Neural cell (in vitro differentiated cells): ENCODE measurements at regions not wholly inside any gene's neighbourhood (a gene's known extent, or its start where the extent isn't known, plus 50 kb on each side); places are given as distances from the start of the nearest gene placed in this dataset.

Experiments used
- EP300 ChIP-seq: fragments of 450-650 bp; conservative IDR thresholded peaks from 2 replicates; pipeline ENCODE4 v1.6.1; 2014; ENCODE audit warnings: antibody characterized with exemption, mild to moderate bottlenecking, moderate library complexity; ENCODE audit not compliant: poor library complexity, severe bottlenecking
- EZH2 ChIP-seq: fragments of 200-600, 300-800 bp; shearing (Covaris generic), sonication (generic); IDR thresholded peaks from 2 replicates; pipeline ENCODE4 v1.6.1; 2014; ENCODE audit warnings: antibody characterized with exemption, low read length, borderline replicate concordance, mild to moderate bottlenecking; ENCODE audit not compliant: insufficient read depth, poor library complexity, severe bottlenecking
- MXI1 ChIP-seq: fragments of 450-650 bp; conservative IDR thresholded peaks from 2 replicates; pipeline ENCODE4 v1.6.1; 2014; ENCODE audit warnings: antibody characterized with exemption, mild to moderate bottlenecking; ENCODE audit not compliant: poor library complexity, severe bottlenecking
- POLR2AphosphoS5 ChIP-seq: IDR thresholded peaks from 2 replicates; pipeline ENCODE4 v1.6.1; 2012
- TAF1 ChIP-seq: IDR thresholded peaks from 2 replicates; pipeline ENCODE4 v1.6.1; 2012; ENCODE audit warnings: low read depth
- TF ChIP-seq, protein P1 (sequence below): fragments of 450-650 bp; IDR thresholded peaks from 2 replicates; pipeline ENCODE4 v1.5.1; 2014; ENCODE audit warnings: antibody characterized with exemption, mild to moderate bottlenecking, moderate library complexity; ENCODE audit not compliant: poor library complexity, severe bottlenecking
- TF ChIP-seq, protein P2 (sequence below): IDR thresholded peaks from 2 replicates; pipeline ENCODE4 v1.6.1; 2012; ENCODE audit warnings: borderline replicate concordance

DNA sequence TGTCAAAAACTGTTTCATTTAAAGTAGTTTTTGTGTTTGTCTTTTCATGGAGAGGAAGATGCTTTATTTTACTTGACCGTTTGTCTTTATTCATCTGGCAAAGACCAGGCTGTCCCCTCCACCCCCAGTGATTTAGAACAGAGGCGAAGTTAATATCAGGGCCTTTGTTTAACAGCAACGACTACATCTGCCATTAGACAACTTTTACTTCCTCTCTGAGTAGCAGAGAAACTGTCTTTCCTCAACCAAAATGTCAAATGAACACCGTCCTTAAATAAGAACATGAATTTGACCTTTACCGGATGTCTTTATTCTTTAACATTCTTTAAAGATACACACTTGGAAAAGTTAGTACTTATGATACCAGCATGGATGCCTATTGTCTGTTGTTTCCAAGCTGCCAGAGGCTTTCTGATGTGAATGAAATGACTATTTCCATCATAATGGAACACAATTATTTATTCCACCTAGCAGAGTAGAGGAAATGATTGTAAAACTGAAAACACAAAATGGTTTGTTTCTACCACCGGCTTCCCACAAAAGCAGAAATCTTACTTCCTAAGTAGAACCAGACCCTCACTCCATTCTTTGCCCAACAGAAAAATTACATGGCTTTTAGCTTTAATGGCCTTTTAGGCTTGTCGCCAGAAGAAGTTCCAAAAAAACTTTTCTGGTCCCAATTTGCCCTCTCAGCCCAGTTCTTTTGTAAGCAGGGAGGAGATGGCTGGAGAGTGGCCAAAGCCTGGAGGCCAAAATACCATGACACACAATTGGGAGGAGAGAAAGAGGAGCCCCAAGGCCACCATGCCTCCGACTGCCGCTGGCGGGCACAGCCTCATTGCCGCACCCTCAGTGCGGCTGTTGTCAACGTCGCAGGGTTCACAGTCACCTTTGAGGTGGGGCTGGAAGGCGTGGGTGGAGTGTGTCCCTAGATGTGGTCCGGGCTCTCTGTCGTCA, 168.5 kb downstream of the TEX36 start:
- TF ChIP-seq, protein P1, sequence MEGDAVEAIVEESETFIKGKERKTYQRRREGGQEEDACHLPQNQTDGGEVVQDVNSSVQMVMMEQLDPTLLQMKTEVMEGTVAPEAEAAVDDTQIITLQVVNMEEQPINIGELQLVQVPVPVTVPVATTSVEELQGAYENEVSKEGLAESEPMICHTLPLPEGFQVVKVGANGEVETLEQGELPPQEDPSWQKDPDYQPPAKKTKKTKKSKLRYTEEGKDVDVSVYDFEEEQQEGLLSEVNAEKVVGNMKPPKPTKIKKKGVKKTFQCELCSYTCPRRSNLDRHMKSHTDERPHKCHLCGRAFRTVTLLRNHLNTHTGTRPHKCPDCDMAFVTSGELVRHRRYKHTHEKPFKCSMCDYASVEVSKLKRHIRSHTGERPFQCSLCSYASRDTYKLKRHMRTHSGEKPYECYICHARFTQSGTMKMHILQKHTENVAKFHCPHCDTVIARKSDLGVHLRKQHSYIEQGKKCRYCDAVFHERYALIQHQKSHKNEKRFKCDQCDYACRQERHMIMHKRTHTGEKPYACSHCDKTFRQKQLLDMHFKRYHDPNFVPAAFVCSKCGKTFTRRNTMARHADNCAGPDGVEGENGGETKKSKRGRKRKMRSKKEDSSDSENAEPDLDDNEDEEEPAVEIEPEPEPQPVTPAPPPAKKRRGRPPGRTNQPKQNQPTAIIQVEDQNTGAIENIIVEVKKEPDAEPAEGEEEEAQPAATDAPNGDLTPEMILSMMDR: no peak
- no peak for TF ChIP-seq EP300
- TF ChIP-seq TAF1: no peak
- TF ChIP-seq, protein P2, sequence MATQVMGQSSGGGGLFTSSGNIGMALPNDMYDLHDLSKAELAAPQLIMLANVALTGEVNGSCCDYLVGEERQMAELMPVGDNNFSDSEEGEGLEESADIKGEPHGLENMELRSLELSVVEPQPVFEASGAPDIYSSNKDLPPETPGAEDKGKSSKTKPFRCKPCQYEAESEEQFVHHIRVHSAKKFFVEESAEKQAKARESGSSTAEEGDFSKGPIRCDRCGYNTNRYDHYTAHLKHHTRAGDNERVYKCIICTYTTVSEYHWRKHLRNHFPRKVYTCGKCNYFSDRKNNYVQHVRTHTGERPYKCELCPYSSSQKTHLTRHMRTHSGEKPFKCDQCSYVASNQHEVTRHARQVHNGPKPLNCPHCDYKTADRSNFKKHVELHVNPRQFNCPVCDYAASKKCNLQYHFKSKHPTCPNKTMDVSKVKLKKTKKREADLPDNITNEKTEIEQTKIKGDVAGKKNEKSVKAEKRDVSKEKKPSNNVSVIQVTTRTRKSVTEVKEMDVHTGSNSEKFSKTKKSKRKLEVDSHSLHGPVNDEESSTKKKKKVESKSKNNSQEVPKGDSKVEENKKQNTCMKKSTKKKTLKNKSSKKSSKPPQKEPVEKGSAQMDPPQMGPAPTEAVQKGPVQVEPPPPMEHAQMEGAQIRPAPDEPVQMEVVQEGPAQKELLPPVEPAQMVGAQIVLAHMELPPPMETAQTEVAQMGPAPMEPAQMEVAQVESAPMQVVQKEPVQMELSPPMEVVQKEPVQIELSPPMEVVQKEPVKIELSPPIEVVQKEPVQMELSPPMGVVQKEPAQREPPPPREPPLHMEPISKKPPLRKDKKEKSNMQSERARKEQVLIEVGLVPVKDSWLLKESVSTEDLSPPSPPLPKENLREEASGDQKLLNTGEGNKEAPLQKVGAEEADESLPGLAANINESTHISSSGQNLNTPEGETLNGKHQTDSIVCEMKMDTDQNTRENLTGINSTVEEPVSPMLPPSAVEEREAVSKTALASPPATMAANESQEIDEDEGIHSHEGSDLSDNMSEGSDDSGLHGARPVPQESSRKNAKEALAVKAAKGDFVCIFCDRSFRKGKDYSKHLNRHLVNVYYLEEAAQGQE: no peak
- no peak for TF ChIP-seq MXI1
- no peak for TF ChIP-seq EZH2
- no peak for TF ChIP-seq POLR2AphosphoS5
